ENCODE measurements at regions not wholly inside any gene's neighbourhood (a gene's known extent, or its start where the extent isn't known, plus 50 kb on each side); places are given as distances from the start of the nearest gene placed in this dataset.

DNA sequence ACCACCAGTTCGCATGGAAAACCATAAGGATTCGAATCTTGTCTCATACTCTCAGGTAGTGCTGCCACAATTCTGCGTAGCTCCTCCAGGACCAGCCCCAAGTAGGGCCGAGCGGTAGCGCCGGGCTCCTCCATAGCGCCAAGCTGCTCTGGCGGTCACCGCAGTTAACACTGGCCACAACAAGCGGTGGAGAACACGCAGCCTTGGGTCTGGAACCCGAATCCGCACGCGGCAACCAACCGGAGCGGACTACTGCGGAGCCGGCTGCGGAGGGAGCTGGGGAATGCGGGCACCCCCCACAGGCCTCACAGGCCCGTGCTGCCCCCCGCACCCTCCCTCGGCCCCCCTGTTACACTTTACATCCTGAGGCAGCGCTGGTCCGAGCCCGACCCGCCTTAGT, 531.5 kb downstream of the STK39 start:
- TF ChIP-seq, protein P1, sequence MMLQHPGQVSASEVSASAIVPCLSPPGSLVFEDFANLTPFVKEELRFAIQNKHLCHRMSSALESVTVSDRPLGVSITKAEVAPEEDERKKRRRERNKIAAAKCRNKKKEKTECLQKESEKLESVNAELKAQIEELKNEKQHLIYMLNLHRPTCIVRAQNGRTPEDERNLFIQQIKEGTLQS (IDR thresholded peaks at IDR 0.05) = no peak
- TF ChIP-seq, protein P2, sequence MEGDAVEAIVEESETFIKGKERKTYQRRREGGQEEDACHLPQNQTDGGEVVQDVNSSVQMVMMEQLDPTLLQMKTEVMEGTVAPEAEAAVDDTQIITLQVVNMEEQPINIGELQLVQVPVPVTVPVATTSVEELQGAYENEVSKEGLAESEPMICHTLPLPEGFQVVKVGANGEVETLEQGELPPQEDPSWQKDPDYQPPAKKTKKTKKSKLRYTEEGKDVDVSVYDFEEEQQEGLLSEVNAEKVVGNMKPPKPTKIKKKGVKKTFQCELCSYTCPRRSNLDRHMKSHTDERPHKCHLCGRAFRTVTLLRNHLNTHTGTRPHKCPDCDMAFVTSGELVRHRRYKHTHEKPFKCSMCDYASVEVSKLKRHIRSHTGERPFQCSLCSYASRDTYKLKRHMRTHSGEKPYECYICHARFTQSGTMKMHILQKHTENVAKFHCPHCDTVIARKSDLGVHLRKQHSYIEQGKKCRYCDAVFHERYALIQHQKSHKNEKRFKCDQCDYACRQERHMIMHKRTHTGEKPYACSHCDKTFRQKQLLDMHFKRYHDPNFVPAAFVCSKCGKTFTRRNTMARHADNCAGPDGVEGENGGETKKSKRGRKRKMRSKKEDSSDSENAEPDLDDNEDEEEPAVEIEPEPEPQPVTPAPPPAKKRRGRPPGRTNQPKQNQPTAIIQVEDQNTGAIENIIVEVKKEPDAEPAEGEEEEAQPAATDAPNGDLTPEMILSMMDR (IDR thresholded peaks at IDR 0.05; ENCODE audit: low read depth, low read length, missing input control) = no peak
- TF ChIP-seq SP1 (IDR thresholded peaks at IDR 0.05) = no peak
- no peak for TF ChIP-seq TAF1 (conservative IDR thresholded peaks at IDR 0.05)
- TF ChIP-seq RAD21 (IDR thresholded peaks at IDR 0.05) = no peak
- TF ChIP-seq GABPA (IDR thresholded peaks at IDR 0.05 in 1 of 2, conservative IDR thresholded peaks at IDR 0.05 in 1 of 2) = no peak
- TF ChIP-seq, protein P3, sequence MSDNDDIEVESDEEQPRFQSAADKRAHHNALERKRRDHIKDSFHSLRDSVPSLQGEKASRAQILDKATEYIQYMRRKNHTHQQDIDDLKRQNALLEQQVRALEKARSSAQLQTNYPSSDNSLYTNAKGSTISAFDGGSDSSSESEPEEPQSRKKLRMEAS (IDR thresholded peaks at IDR 0.05) = no peak
- TF ChIP-seq RXRA (IDR thresholded peaks at IDR 0.05) = no peak
- no peak for TF ChIP-seq YY1 (IDR thresholded peaks at IDR 0.05)
- TF ChIP-seq, protein P4, sequence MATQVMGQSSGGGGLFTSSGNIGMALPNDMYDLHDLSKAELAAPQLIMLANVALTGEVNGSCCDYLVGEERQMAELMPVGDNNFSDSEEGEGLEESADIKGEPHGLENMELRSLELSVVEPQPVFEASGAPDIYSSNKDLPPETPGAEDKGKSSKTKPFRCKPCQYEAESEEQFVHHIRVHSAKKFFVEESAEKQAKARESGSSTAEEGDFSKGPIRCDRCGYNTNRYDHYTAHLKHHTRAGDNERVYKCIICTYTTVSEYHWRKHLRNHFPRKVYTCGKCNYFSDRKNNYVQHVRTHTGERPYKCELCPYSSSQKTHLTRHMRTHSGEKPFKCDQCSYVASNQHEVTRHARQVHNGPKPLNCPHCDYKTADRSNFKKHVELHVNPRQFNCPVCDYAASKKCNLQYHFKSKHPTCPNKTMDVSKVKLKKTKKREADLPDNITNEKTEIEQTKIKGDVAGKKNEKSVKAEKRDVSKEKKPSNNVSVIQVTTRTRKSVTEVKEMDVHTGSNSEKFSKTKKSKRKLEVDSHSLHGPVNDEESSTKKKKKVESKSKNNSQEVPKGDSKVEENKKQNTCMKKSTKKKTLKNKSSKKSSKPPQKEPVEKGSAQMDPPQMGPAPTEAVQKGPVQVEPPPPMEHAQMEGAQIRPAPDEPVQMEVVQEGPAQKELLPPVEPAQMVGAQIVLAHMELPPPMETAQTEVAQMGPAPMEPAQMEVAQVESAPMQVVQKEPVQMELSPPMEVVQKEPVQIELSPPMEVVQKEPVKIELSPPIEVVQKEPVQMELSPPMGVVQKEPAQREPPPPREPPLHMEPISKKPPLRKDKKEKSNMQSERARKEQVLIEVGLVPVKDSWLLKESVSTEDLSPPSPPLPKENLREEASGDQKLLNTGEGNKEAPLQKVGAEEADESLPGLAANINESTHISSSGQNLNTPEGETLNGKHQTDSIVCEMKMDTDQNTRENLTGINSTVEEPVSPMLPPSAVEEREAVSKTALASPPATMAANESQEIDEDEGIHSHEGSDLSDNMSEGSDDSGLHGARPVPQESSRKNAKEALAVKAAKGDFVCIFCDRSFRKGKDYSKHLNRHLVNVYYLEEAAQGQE (IDR thresholded peaks at IDR 0.05) = no peak
